ENCODE measurements at regions not wholly inside any gene's neighbourhood (a gene's known extent, or its start where the extent isn't known, plus 50 kb on each side); places are given as distances from the start of the nearest gene placed in this dataset.

DNA sequence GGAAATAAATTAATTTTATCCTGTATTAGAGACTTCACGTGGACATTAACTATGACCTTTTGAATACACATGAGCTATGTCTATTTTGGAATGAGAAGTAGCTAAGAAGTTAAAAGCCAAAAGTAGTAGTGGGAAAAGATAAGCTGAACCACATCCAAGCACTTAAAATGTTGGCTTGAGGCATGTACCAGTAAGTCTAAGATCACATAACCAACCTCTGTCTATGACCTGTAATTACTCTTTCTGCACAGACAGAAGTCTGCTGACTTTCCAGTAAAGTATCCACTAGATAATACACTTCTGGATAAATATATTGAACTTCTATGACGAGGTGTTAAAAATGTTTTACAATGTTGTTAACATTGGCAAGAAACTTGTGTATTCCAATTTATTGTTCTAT, 68.7 kb downstream of the LIG4 start:
- Histone ChIP-seq H3K9me1 (replicated peaks; ENCODE audit: control insufficient read depth, extremely low read depth, insufficient read depth, low read length) (no peaks in the 10 kb centered on the region), H4K20me1 (replicated peaks; ENCODE audit: control insufficient read depth, extremely low read depth, insufficient read depth, low read length) (no peaks in the 10 kb centered on the region), H3K4me3 (replicated peaks in 1 of 3; ENCODE audit: insufficient read depth in 1 of 3, low read depth in 1 of 3, low read length in 3 of 3) (no peak overlapping the region), H3K9me3 (replicated peaks; ENCODE audit: control insufficient read depth, insufficient read depth, low read length) (no peaks in the 10 kb centered on the region), H3K27me3 (ENCODE audit: control insufficient read depth in 2 of 2, insufficient read depth in 2 of 2, low read length in 2 of 2) (no peaks in the 10 kb centered on the region), H3K27ac (ENCODE audit: insufficient read depth, low read depth, low read length) (no peak overlapping the region), H2AFZ (ENCODE audit: low read depth, low read length) (no peak overlapping the region), H3K9ac (replicated peaks; ENCODE audit: extremely low read depth, insufficient read depth, low read length) (no peak overlapping the region), H3K36me3 (ENCODE audit: control insufficient read depth in 2 of 2, extremely low read depth in 1 of 2, insufficient read depth in 2 of 2, low read length in 2 of 2) (no peaks in the 10 kb centered on the region), H3K79me2 (ENCODE audit: control insufficient read depth, insufficient read depth, low read length) (no peaks in the 10 kb centered on the region), H3K4me1 (ENCODE audit: control insufficient read depth, extremely low read depth, insufficient read depth, low read length) (no peaks in the 10 kb centered on the region), H3K4me2 (ENCODE audit: insufficient read depth, low read length) (no peak overlapping the region)
- dilution Hi-C loops (cut with MboI; ENCODE audit: extremely low pct_ligation_motif_present, low sequenced_read_pairs) (no loop called here), intact Hi-C loops (cut with micrococcal nuclease) (no loop called here)
- BruUV-seq (replicated peaks): no TSS peak
- TF ChIP-seq JUN (IDR thresholded peaks at IDR 0.05; ENCODE audit: borderline replicate concordance, insufficient read depth, insufficient read length, low read depth): no peak
- TF ChIP-seq FOS (IDR thresholded peaks at IDR 0.05; ENCODE audit: borderline replicate concordance, insufficient read depth, low read length): no peak
- no peak for TF ChIP-seq EZH2 (IDR thresholded peaks at IDR 0.05; ENCODE audit: borderline replicate concordance, low read depth, low read length, severe bottlenecking)
- TF ChIP-seq MYC (IDR thresholded peaks at IDR 0.05; ENCODE audit: low read depth, low read length): no peak
- no peak for TF ChIP-seq POLR2A (IDR thresholded peaks at IDR 0.05; ENCODE audit: low read depth, low read length)
- TF ChIP-seq POLR2AphosphoS5 (IDR thresholded peaks at IDR 0.05; ENCODE audit: insufficient read depth, low read depth, low read length): no peak
- TF ChIP-seq GATA2 (IDR thresholded peaks at IDR 0.05; ENCODE audit: insufficient read depth, insufficient read length, low read depth, low read length): no peak
- no peak for TF ChIP-seq CTCF (IDR thresholded peaks at IDR 0.05; ENCODE audit: extremely low read depth in 1 of 2, insufficient read depth in 1 of 2, low read depth in 1 of 2, low read length in 2 of 2)
- TF ChIP-seq, protein P1, sequence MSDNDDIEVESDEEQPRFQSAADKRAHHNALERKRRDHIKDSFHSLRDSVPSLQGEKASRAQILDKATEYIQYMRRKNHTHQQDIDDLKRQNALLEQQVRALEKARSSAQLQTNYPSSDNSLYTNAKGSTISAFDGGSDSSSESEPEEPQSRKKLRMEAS (IDR thresholded peaks at IDR 0.05; ENCODE audit: insufficient read depth, insufficient read length): no peak
- ChIA-PET POLR2A (no interaction called here), CTCF (interaction anchor here (1.6 to 4.9 kb wide), 2 partner anchors 8 to 9 kb away, joined by 5 to 22 read pairs; no protein-coding TSS in a partner anchor)
- FAIRE-seq (no peak), DNase-seq (ENCODE audit: low read depth, low spot score) (no peak)
